ENCODE measurements at regions not wholly inside any gene's neighbourhood (a gene's known extent, or its start where the extent isn't known, plus 50 kb on each side); places are given as distances from the start of the nearest gene placed in this dataset.
A peak's percentile ranks its signal among the peaks of the same experiment; 100 is the strongest.

GRCh38 chr10:78934994-78935602 is 133.7 kb upstream of the ZMIZ1 start:
- no peak for DNase-seq
- Histone ChIP-seq H3K4me3 (ENCODE audit: insufficient read depth, low read depth, low read length) (no peak overlapping the region), H3K27me3 (ENCODE audit: control insufficient read depth, insufficient read depth, low read length) (no peaks in the 10 kb centered on the region; the same call in 1 of the 2 replicates), H3K36me3 (replicated peaks; ENCODE audit: control insufficient read depth, insufficient read depth, low read length) (no peaks in the 10 kb centered on the region)

GRCh38 chr10:78935697-78936407 is 132.9 kb upstream of the ZMIZ1 start:
- H3K4me3 ChIP-seq (ENCODE audit: insufficient read depth, low read depth, low read length), result no peak overlapping the region
- no peaks in the 10 kb centered on the region; the same call in 1 of the 2 replicates for H3K27me3 ChIP-seq (ENCODE audit: control insufficient read depth, insufficient read depth, low read length)
- no peak for DNase-seq
- no peaks in the 10 kb centered on the region for H3K36me3 ChIP-seq (replicated peaks; ENCODE audit: control insufficient read depth, insufficient read depth, low read length)

- Histone ChIP-seq H3K36me3 (replicated peaks; ENCODE audit: control insufficient read depth, insufficient read depth, low read length) (no peaks in the 10 kb centered on the region), H3K27me3 (ENCODE audit: control insufficient read depth, insufficient read depth, low read length) (no peaks in the 10 kb centered on the region; the same call in 1 of the 2 replicates), H3K4me3 (ENCODE audit: insufficient read depth, low read depth, low read length) (no peak overlapping the region)
- DNase-seq, result no peak
Measured at GRCh38 chr10:78936412-78937342, 132.1 kb upstream of the ZMIZ1 start.

GRCh38 chr10:78937393-78937792 is 131.4 kb upstream of the ZMIZ1 start:
- H3K27me3 ChIP-seq (ENCODE audit: control insufficient read depth, insufficient read depth, low read length), result no peaks in the 10 kb centered on the region; the same call in 1 of the 2 replicates
- DNase-seq, result no peak
- no peak overlapping the region for H3K4me3 ChIP-seq (ENCODE audit: insufficient read depth, low read depth, low read length)
- no peaks in the 10 kb centered on the region for H3K36me3 ChIP-seq (replicated peaks; ENCODE audit: control insufficient read depth, insufficient read depth, low read length)

- peak; percentile 80 for DNase-seq
- Histone ChIP-seq H3K27me3 (ENCODE audit: control insufficient read depth, insufficient read depth, low read length) (no peaks in the 10 kb centered on the region), H3K4me3 (ENCODE audit: insufficient read depth, low read depth, low read length) (no peak overlapping the region), H3K36me3 (replicated peaks; ENCODE audit: control insufficient read depth, insufficient read depth, low read length) (no peaks in the 10 kb centered on the region)
Measured at GRCh38 chr10:78937800-78938694, 130.7 kb upstream of the ZMIZ1 start.

GRCh38 chr10:78938695-78939672 is 129.8 kb upstream of the ZMIZ1 start:
- DNase-seq, result no peak
- Histone ChIP-seq H3K27me3 (ENCODE audit: control insufficient read depth, insufficient read depth, low read length) (no peaks in the 10 kb centered on the region), H3K4me3 (ENCODE audit: insufficient read depth, low read depth, low read length) (no peak overlapping the region), H3K36me3 (replicated peaks; ENCODE audit: control insufficient read depth, insufficient read depth, low read length) (no peaks in the 10 kb centered on the region)

- Histone ChIP-seq H3K36me3 (replicated peaks; ENCODE audit: control insufficient read depth, insufficient read depth, low read length) (no peaks in the 10 kb centered on the region), H3K4me3 (ENCODE audit: insufficient read depth, low read depth, low read length) (no peak overlapping the region), H3K27me3 (ENCODE audit: control insufficient read depth, insufficient read depth, low read length) (no peaks in the 10 kb centered on the region)
- DNase-seq, result no peak
Measured at GRCh38 chr10:78942091-78942501, 126.7 kb upstream of the ZMIZ1 start.

GRCh38 chr10:78944723-78945312 is 123.9 kb upstream of the ZMIZ1 start:
- no peak for DNase-seq
- no peaks in the 10 kb centered on the region for H3K27me3 ChIP-seq (ENCODE audit: control insufficient read depth, insufficient read depth, low read length)
- H3K36me3 ChIP-seq (replicated peaks; ENCODE audit: control insufficient read depth, insufficient read depth, low read length), result no peaks in the 10 kb centered on the region
- no peak overlapping the region for H3K4me3 ChIP-seq (ENCODE audit: insufficient read depth, low read depth, low read length)

GRCh38 chr10:78945838-78946237 is 122.9 kb upstream of the ZMIZ1 start:
- DNase-seq, result no peak
- Histone ChIP-seq H3K27me3 (ENCODE audit: control insufficient read depth, insufficient read depth, low read length) (no peaks in the 10 kb centered on the region), H3K36me3 (replicated peaks; ENCODE audit: control insufficient read depth, insufficient read depth, low read length) (no peaks in the 10 kb centered on the region), H3K4me3 (ENCODE audit: insufficient read depth, low read depth, low read length) (no peak overlapping the region)

- Histone ChIP-seq H3K4me3 (ENCODE audit: insufficient read depth, low read depth, low read length) (no peak overlapping the region), H3K27me3 (ENCODE audit: control insufficient read depth, insufficient read depth, low read length) (no peaks in the 10 kb centered on the region), H3K36me3 (replicated peaks; ENCODE audit: control insufficient read depth, insufficient read depth, low read length) (no peaks in the 10 kb centered on the region)
- no peak for DNase-seq
Measured at GRCh38 chr10:78947226-78947625, 121.5 kb upstream of the ZMIZ1 start.

- DNase-seq, result no peak
- no peaks in the 10 kb centered on the region for H3K36me3 ChIP-seq (replicated peaks; ENCODE audit: control insufficient read depth, insufficient read depth, low read length)
- H3K4me3 ChIP-seq (ENCODE audit: insufficient read depth, low read depth, low read length), result no peak overlapping the region
- H3K27me3 ChIP-seq (ENCODE audit: control insufficient read depth, insufficient read depth, low read length), result no peaks in the 10 kb centered on the region
Measured at GRCh38 chr10:78947733-78948132, 121.0 kb upstream of the ZMIZ1 start.

GRCh38 chr10:78948621-78949030 is 120.1 kb upstream of the ZMIZ1 start:
- no peak overlapping the region for H3K4me3 ChIP-seq (ENCODE audit: insufficient read depth, low read depth, low read length)
- H3K27me3 ChIP-seq (ENCODE audit: control insufficient read depth, insufficient read depth, low read length), result no peaks in the 10 kb centered on the region
- DNase-seq, result no peak
- H3K36me3 ChIP-seq (replicated peaks; ENCODE audit: control insufficient read depth, insufficient read depth, low read length), result no peaks in the 10 kb centered on the region

Data from H7 (cell line).